HG03442 (cell line): ENCODE measurements at regions not wholly inside any gene's neighbourhood (a gene's known extent, or its start where the extent isn't known, plus 50 kb on each side); places are given as distances from the start of the nearest gene placed in this dataset.
A peak's percentile ranks its signal among the peaks of the same experiment; 100 is the strongest.
"Not testable (repeated sequence)": the region's sequence is repeated elsewhere in the genome, so short reads cannot be mapped to it uniquely, and the experiment has no call there.

ENCODE experiments used
- ATAC-seq: cut with Tn5 transposase; IDR thresholded peaks from one replicate; pipeline ENCODE4 v1.9.1; 2021; ENCODE audit warnings: mild to moderate bottlenecking, moderate library complexity; ENCODE audit not compliant: unreplicated experiment

- no peak for ATAC-seq
Observed at GRCh38 chr3:189375532-189375931, 203.8 kb downstream of the TPRG1 start.

- ATAC-seq: no peak
Observed at GRCh38 chr3:189383630-189384029, 211.9 kb downstream of the TPRG1 start.

GRCh38 chr3:189385880-189386279, 214.1 kb downstream of the TPRG1 start:
- not testable (repeated sequence) for ATAC-seq

- no peak for ATAC-seq
Observed at GRCh38 chr3:189386739-189387138, 215.0 kb downstream of the TPRG1 start.

- no peak for ATAC-seq
Observed at GRCh38 chr3:189389346-189389745, 217.6 kb downstream of the TPRG1 start.

- no peak for ATAC-seq
Observed at GRCh38 chr3:189393598-189393997, 221.8 kb downstream of the TPRG1 start.

- ATAC-seq: peak; percentile 91
Observed at GRCh38 chr3:189394599-189395121, 222.9 kb downstream of the TPRG1 start.

- ATAC-seq: no peak
Observed at GRCh38 chr3:189395825-189396224, 224.1 kb downstream of the TPRG1 start.

- no peak for ATAC-seq
Observed at GRCh38 chr3:189398656-189399055, 226.9 kb downstream of the TPRG1 start.

GRCh38 chr3:189401196-189401595, 229.4 kb downstream of the TPRG1 start:
- ATAC-seq: no peak

- no peak for ATAC-seq
Observed at GRCh38 chr3:189403194-189403593, 228.0 kb upstream of the TP63 start.

GRCh38 chr3:189404024-189404423, 227.2 kb upstream of the TP63 start:
- no peak for ATAC-seq

- ATAC-seq: peak; percentile 65
Observed at GRCh38 chr3:189404797-189405484, 226.2 kb upstream of the TP63 start.

- ATAC-seq: no peak
Observed at GRCh38 chr3:189406148-189406547, 225.0 kb upstream of the TP63 start.

- no peak for ATAC-seq
Observed at GRCh38 chr3:189410522-189410921, 220.7 kb upstream of the TP63 start.

GRCh38 chr3:189419038-189419437, 212.2 kb upstream of the TP63 start:
- no peak for ATAC-seq

GRCh38 chr3:189419683-189420082, 211.5 kb upstream of the TP63 start:
- no peak for ATAC-seq

- no peak for ATAC-seq
Observed at GRCh38 chr3:189424922-189425321, 206.3 kb upstream of the TP63 start.

GRCh38 chr3:189429019-189429418, 202.2 kb upstream of the TP63 start:
- ATAC-seq: no peak

- ATAC-seq: no peak
Observed at GRCh38 chr3:189430166-189430565, 201.0 kb upstream of the TP63 start.

GRCh38 chr3:189442257-189442656, 188.9 kb upstream of the TP63 start:
- not testable (repeated sequence) for ATAC-seq

- ATAC-seq: no peak
Observed at GRCh38 chr3:189446959-189447560, 184.1 kb upstream of the TP63 start.
